ENCODE measurements at regions not wholly inside any gene's neighbourhood (a gene's known extent, or its start where the extent isn't known, plus 50 kb on each side); places are given as distances from the start of the nearest gene placed in this dataset.

DNA sequence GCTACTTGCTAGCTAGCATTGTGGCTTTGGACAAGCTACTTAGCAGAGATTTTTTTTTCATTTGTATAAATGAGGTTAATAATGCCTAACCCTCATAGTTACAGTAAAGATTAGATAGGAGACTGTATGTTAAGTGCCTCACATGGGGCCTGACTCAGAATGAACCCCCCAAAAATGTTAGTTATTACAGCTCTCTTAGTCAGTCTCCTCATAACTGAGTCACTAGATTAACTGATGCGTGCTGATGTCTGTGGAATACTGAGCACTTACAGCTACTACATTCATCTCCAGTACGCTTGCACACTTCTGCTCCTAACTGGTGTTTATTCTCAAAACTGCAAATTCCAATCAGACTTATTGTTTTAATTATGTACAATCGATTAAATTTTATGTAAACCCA is 315.3 kb downstream of the SNX13 start:
- peak overlapping the region; percentile 6 for H3K27ac ChIP-seq
- DNase-seq (ENCODE audit: low read depth, low spot score), result peak; percentile 37

- DNase-seq (ENCODE audit: low read depth, low spot score), result no peak
- no peak overlapping the region for H3K27ac ChIP-seq
Observed at GRCh38 chr7:17626235-17626634, 314.1 kb downstream of the SNX13 start.

- no peak overlapping the region for H3K27ac ChIP-seq
- DNase-seq (ENCODE audit: low read depth, low spot score), result no peak
Observed at GRCh38 chr7:17631061-17631460, 309.2 kb downstream of the SNX13 start.

GRCh38 chr7:17632384-17632783 is 307.9 kb downstream of the SNX13 start:
- no peak for DNase-seq (ENCODE audit: low read depth, low spot score)
- H3K27ac ChIP-seq, result peak overlapping the region; percentile 18

DNA sequence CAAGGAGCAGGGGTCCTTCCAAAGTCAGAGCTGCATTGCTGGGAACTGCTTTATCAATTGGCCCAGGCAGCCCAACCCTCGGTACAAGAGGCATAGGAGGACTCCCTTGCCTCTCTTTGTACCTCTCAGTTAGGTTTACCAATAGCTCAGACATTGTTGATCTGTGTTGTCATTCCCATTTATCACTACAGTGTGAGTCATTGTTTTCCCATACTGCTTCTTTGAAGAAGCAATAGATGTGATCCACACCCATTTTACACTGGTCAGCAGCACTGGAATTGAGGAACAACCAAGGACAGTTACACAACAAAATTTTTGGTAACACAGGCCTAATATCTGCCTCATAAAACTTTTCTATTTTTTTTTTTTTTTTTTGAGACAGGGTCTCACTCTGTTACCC is 307.2 kb downstream of the SNX13 start:
- peak; percentile 57 for DNase-seq (ENCODE audit: low read depth, low spot score)
- H3K27ac ChIP-seq, result peak overlapping the region; percentile 18

GRCh38 chr7:17638727-17639126 is 301.6 kb downstream of the SNX13 start:
- DNase-seq (ENCODE audit: low read depth, low spot score), result peak; percentile 69

GRCh38 chr7:17640730-17641377 is 299.4 kb downstream of the SNX13 start:
- no peak for DNase-seq (ENCODE audit: low read depth, low spot score)
- no peak overlapping the region for H3K27ac ChIP-seq

More at GRCh38 chr7:17638727-17639126, 301.6 kb downstream of the SNX13 start:
- peak overlapping the region; percentile 56 for H3K27ac ChIP-seq

DNA sequence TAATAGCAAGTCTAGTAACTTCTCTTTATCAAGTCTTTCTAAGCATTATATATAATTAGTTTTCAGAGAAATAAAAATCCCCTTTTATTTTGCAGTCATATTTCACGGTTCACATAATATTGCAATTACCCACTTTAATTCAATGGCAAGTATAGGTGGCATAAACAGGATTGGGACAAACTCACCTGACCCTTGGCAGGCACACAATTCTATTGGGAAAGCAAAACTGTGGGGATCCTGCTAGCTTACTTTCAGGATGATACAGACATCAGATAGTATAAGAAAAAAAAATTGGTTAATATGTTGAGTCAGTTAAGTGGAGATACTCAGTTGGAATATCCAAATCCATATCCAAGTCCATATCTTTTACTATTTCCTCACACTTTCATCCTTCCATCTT is 294.8 kb downstream of the SNX13 start:
- H3K27ac ChIP-seq, result no peak overlapping the region
- no peak for DNase-seq (ENCODE audit: low read depth, low spot score)

DNA sequence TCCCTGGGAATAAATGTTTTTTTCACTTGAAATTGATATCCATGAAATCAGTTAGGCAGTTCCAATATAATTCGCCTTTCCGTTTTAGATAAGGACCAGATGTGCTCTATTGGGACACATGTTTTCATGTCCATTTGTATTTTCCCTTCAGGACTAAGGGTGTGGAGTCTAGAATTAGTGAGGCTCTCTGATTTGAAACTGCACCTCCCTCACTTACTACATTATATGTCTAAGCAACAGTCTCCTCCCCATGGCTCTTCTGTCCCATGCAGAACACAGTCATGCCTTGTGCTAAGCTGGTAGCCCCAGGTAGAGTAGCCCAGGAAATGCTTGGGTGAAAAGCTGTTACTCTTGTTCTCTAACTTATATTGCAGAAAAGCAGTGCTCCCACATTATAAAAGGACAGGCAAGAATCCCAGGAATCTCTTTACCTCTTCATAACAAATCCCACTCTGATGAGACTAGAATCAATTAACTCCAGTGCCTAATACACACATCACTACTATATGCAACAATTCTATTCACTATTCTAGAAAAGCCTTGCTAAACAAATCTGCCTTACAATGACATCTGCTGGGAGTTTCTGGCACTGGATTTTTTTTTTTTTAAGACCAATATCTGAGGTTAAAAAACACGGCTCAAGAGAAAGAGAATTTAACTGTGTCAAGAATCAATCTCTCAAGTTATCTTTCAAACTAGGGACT is 293.9 kb downstream of the SNX13 start:
- no peak overlapping the region for H3K27ac ChIP-seq
- DNase-seq (ENCODE audit: low read depth, low spot score), result no peak

DNA sequence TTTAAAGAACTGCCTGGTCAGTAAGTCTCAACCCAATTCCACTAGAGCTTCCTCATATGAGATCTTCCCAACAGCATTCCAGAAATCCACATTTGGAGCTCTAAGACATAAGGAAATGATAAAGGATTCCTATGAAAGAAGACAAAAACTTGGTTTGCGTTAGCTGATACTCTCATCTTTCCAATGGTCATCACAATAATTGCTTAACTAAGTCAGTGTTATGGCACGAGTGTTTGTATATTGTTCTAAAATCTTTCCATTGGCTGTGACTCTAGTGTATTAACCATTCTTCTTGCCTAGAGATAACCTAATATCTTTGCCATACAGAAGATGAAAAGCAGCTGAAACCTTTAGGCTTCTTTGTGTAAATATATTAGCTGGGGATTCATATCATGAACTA is 289.0 kb downstream of the SNX13 start:
- no peak for DNase-seq (ENCODE audit: low read depth, low spot score)
- peak overlapping the region; percentile 57 for H3K27ac ChIP-seq

DNA sequence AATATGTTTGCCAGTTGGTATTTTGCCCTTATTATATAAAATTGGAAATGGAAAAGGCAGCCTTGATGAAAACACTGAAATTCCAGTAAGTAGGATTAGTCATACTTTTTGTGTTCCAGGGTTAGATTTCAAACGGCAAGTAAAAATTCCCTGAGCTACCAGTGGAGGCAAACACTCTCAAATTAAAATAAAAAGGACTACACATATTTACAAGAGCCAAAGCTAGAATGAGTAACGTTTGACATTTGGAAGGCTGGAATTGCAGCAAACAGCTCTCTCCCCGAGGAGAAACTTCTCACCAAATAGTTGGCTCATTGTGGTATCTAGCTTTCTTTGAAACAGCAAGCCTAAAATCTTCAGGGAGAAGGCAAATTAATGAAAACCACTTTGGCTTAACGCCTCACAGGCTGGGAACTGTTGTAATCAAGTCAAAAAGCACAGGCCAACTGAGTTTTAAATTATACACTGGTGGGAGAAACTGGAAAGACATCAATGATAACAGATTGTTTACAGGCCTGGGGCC is 288.4 kb downstream of the SNX13 start:
- no peak for DNase-seq (ENCODE audit: low read depth, low spot score)
- peak overlapping the region; percentile 57 for H3K27ac ChIP-seq

- H3K27ac ChIP-seq, result peak overlapping the region; percentile 38
Observed at GRCh38 chr7:17654940-17655339, 285.4 kb downstream of the SNX13 start.

DNA sequence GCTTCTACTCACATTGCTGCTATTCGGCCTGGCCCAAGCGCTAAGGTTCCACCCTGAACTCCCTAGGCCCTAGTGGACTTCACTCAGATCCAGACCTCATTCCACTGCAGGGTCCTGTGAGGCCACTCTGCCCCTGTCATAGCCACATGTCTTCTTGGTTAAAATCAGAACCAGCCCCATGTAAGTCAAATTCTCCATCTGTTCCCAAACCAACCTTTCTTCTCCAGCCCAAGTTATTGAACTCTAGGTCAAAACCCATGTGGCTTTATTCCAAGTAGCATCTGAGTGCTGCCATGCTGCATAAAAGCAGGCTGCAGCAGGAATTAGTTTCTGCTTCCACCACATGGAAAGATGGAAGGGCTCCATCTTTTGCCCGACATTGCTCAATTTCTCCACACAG is 281.2 kb downstream of the SNX13 start:
- DNase-seq (ENCODE audit: low read depth, low spot score), result no peak
- no peak overlapping the region for H3K27ac ChIP-seq

More at GRCh38 chr7:17654940-17655339, 285.4 kb downstream of the SNX13 start:
- DNase-seq (ENCODE audit: low read depth, low spot score), result no peak

DNA sequence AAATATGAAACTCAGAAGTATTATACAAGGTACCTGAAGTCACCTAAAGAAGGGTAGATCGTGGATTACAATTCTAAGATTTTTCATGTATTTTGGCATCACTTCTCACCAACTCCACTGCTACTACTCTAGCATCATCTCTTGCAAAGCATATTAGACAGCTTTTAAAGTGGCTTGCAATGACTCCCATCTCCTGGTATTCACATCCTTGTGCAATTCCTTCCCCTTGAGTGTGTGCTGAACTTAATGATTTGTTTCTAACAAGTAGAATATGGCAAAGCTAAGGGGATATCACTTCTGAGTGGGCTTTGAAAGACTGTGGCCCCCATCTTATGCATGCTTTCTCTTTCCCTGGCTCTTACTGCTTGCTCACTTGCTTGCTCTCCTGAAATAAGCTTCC is 280.2 kb downstream of the SNX13 start:
- no peak overlapping the region for H3K27ac ChIP-seq
- DNase-seq (ENCODE audit: low read depth, low spot score), result no peak

DNA sequence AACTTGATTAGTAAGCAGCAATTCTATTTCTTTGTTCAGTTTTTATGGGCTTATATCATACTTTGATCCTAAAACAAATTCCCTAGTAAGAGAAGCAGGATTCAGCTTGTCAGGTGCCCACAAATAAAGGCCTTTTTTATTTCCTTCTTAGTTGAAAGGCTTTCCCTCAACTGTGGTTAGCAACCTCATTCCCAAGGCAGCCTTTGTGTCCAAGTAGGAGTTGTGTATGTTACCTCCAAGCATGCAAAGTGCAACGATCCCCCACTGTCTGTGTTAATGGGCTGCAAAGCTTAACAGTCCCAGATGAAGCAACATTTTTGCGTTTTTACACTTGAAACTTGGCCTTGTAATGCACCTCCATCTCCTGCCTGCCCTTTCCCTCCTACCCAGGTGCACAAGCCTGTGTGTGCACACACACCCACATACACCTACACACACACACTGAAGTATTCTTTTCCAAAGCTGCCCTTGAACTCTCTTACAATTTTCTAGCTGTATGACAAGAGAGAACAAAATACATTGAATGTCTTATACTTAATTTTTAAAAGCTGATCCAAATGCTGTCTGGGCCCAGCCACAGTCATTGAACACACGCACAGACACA is 278.2 kb downstream of the SNX13 start:
- H3K27ac ChIP-seq, result peak overlapping the region; percentile 79
- DNase-seq (ENCODE audit: low read depth, low spot score), result peak; percentile 97

GRCh38 chr7:17663061-17663675 is 277.1 kb downstream of the SNX13 start:
- no peak for DNase-seq (ENCODE audit: low read depth, low spot score)
- H3K27ac ChIP-seq, result peak overlapping the region; percentile 79

DNA sequence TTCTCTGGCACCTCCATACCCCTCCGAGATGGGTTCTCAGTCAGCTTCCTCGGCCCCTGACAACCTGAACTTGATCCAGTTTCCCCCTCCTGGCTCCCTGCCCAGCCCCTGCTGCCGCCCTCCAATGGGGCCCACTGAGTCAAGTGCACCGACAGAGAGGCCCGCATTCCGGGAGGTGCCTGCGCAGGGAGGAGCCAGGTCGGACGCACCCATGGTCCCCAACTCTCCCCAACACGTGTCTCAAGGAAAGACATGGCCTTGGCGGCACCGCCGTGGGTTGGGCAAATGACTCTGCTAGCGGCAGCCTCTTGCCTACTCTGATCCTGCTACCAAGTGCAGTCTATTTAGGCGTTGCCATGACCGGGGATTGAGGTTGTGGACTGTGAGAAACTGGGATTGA is 275.3 kb downstream of the SNX13 start:
- H3K27ac ChIP-seq, result no peak overlapping the region
- no peak for DNase-seq (ENCODE audit: low read depth, low spot score)

- DNase-seq (ENCODE audit: low read depth, low spot score), result no peak
- H3K27ac ChIP-seq, result no peak overlapping the region
Observed at GRCh38 chr7:17668122-17668521, 272.2 kb downstream of the SNX13 start.

DNA sequence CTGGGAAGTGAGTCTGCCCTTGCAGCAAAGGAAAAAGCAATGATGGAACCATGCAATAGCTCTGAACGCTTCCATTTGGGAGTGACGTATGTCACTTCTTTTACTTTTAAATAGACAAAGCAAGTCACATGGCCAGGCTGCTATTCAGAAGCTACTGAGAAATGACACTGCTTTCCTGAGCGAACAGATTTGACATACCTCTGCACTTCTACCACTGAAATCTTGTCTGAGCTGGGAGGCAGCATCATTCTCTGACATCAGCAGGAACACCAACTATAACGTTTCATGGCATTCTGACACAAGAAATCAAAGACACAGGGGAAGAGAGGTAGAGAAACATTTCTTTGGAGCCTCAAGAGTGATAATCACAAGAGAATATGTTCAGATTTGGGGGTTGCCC is 271.1 kb downstream of the SNX13 start:
- no peak for DNase-seq (ENCODE audit: low read depth, low spot score)
- no peak overlapping the region for H3K27ac ChIP-seq

GRCh38 chr7:17671956-17672355 is 268.3 kb downstream of the SNX13 start:
- no peak overlapping the region for H3K27ac ChIP-seq
- no peak for DNase-seq (ENCODE audit: low read depth, low spot score)

- DNase-seq (ENCODE audit: low read depth, low spot score), result no peak
- peak overlapping the region; percentile 96 for H3K27ac ChIP-seq
Observed at GRCh38 chr7:17672783-17673182, 267.5 kb downstream of the SNX13 start.
